ENCODE measurements at regions not wholly inside any gene's neighbourhood (a gene's known extent, or its start where the extent isn't known, plus 50 kb on each side); places are given as distances from the start of the nearest gene placed in this dataset.
A peak's percentile ranks its signal among the peaks of the same experiment; 100 is the strongest.

GRCh38 chr7:23938937-23939552 is 229.0 kb downstream of the STK31 start:
- TF ChIP-seq CTCF (IDR thresholded peaks at IDR 0.05) (peak in 1 of 4 experiments; percentile 29), POLR2AphosphoS5 (IDR thresholded peaks at IDR 0.05) (no peak)

Data from prostate gland (tissue), 2 donors.